ENCODE measurements at regions not wholly inside any gene's neighbourhood (a gene's known extent, or its start where the extent isn't known, plus 50 kb on each side); places are given as distances from the start of the nearest gene placed in this dataset.

GRCh38 chr2:65613968-65614555, 181.7 kb upstream of the SPRED2 start:
- Histone ChIP-seq H3K4me1 (ENCODE audit: insufficient read depth, low read length) (no peaks in the 10 kb centered on the region), H3K4me2 (ENCODE audit: low read depth, low read length) (no peak overlapping the region), H3K27me3 (ENCODE audit: control insufficient read depth in 1 of 2, insufficient read depth in 2 of 2, low read length in 2 of 2) (peaks cover 0 to 8% of the 10 kb centered on the region in 2 experiments; a peak in 2 of 5 replicates), H3K9ac (ENCODE audit: insufficient read depth, low read depth, low read length) (no peak overlapping the region), H4K20me1 (ENCODE audit: insufficient read depth, low read length) (no peaks in the 10 kb centered on the region), H2AFZ (ENCODE audit: low read length) (no peak overlapping the region), H3K79me2 (ENCODE audit: insufficient read depth, low read length) (no peaks in the 10 kb centered on the region), H3K9me3 (ENCODE audit: low read length) (no peaks in the 10 kb centered on the region), H3K27ac (ENCODE audit: extremely low read length, insufficient read depth, low read length) (no peak overlapping the region), H3K36me3 (replicated peaks in 1 of 2; ENCODE audit: control insufficient read depth in 1 of 2, insufficient read depth in 2 of 2, low read length in 2 of 2) (no peaks in the 10 kb centered on the region), H3K4me3 (replicated peaks in 1 of 3; ENCODE audit: insufficient read depth in 1 of 3, low read depth in 2 of 3, low read length in 3 of 3) (no peak overlapping the region)
- in situ Hi-C loops (cut with HindIII; ENCODE audit: extremely low pct_ligation_motif_present, low pct_unique_long_range_greater_than_20kb) = no loop called here
- ChIA-PET POLR2A (no interaction called here), CTCF (ENCODE audit: low intra/inter-chr PET ratio, low total read pairs) (no interaction called here)
- ATAC-seq = no peak
- no peak for FAIRE-seq
- WGBS (ENCODE audit: low lambda C conversion rate) = 19% methylated on average over 3 of the region's 3 CpGs
- no peak for DNase-seq (ENCODE audit: low spot score)
- TF ChIP-seq PAWR (CRISPR knock-in tag; IDR thresholded peaks at IDR 0.05; ENCODE audit: borderline replicate concordance) (no peak), SMYD3 (CRISPR knock-in tag; IDR thresholded peaks at IDR 0.05) (no peak), TOE1 (CRISPR knock-in tag; IDR thresholded peaks at IDR 0.05) (no peak), PCBP2 (optimal IDR thresholded peaks at IDR 0.05; ENCODE audit: low read depth, low read length, poor library complexity, severe bottlenecking) (no peak), IRX3 (CRISPR knock-in tag; IDR thresholded peaks at IDR 0.05; ENCODE audit: borderline replicate concordance, low read depth) (no peak), ZSCAN12 (CRISPR knock-in tag; IDR thresholded peaks at IDR 0.05) (no peak), FOXK1 (CRISPR knock-in tag; IDR thresholded peaks at IDR 0.05; ENCODE audit: borderline replicate concordance, low read depth) (no peak), ADNP (CRISPR knock-in tag; IDR thresholded peaks at IDR 0.05) (no peak), ZNF552 (CRISPR knock-in tag; IDR thresholded peaks at IDR 0.05; ENCODE audit: borderline replicate concordance) (no peak), TFE3 (CRISPR knock-in tag; IDR thresholded peaks at IDR 0.05) (no peak)
- intact Hi-C loops (cut with micrococcal nuclease; ENCODE audit: unreplicated experiment) = no loop called here
- BruUV-seq (replicated peaks) = no TSS peak
